ENCODE measurements at regions not wholly inside any gene's neighbourhood (a gene's known extent, or its start where the extent isn't known, plus 50 kb on each side); places are given as distances from the start of the nearest gene placed in this dataset.

DNA sequence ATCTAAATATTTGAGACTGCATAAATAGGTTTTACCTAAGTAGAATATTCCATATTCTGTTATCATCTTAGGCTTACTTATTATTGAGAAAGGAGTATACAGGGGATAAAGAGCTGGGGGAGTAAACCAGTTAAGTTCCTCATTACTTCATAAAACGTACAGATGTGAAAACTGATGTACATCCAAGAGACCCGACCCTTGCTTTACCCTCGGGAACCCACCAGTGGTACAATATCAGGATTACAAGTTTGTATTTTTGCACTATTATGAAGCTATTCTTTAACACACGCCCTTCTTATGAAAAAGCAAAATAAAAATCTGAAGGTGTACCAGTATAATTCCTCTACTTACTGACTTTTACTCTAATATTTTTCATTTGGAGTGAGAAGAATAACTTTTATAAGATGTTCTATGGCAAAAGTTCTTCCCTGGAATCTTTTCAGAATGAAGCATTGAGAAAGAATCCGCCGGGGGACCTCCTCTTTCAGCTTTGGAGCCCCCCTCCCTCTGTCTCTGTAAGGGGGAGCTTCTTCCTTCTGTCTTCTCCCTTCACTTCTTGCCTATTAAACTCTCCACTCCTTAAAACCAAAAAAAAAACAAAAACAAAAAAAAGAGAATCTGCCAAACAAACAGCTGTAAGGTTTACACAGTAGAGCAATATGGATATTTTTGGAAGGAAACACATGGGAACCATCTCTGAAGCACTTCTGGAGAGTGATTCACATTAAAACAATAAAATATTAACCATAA lies 550.0 kb downstream of the TNS3 start:
- in situ Hi-C loops (cut with MboI; ENCODE audit: low sequenced_read_pairs): no loop called here
- H2AFZ ChIP-seq (replicated peaks; ENCODE audit: low read length, poor library complexity): no peak overlapping the region
- H3K27me3 ChIP-seq (ENCODE audit: control insufficient read depth, insufficient read depth, low read length): peaks cover 16% of the 10 kb centered on the region
- H3K4ac ChIP-seq (ENCODE audit: low read depth, low read length): no peak overlapping the region
- no peak overlapping the region for H4K91ac ChIP-seq (ENCODE audit: insufficient read depth, low read depth, low read length)
- no peak overlapping the region for H4K8ac ChIP-seq (ENCODE audit: low read depth in 2 of 2, low read length in 2 of 2)
- H4K5ac ChIP-seq (ENCODE audit: low read depth, low read length): no peak overlapping the region; the same call in 1 of the 2 replicates
- H3K9me3 ChIP-seq (ENCODE audit: control insufficient read depth, insufficient read depth, low read length): no peaks in the 10 kb centered on the region
- no peak overlapping the region for H3K56ac ChIP-seq (ENCODE audit: extremely low read depth, insufficient read depth, low read length)
- CTCF ChIA-PET: interaction anchor here (0.6 to 1.1 kb wide), 3 partner anchors 8 to 24 kb away, joined by 3 to 5 read pairs (median 4); no protein-coding TSS in a partner anchor
- WGBS, 2 experiments (ENCODE audit: extremely low coverage in 2 of 2, insufficient read length in 1 of 2): no CpG with 5 or more reads among the region's 6 CpGs
- ATAC-seq (ENCODE audit: low read depth): no peak; the same call in 1 of the 2 replicates
- H3K9me1 ChIP-seq (ENCODE audit: insufficient read depth, low read length): no peaks in the 10 kb centered on the region
- no peak overlapping the region for H2AK5ac ChIP-seq (ENCODE audit: low read depth, low read length)
- no peak overlapping the region for H3K27ac ChIP-seq (ENCODE audit: insufficient read depth, low read length)
- TF ChIP-seq RFX5 (IDR thresholded peaks at IDR 0.05; ENCODE audit: low read depth, low read length) (no peak), MXI1 (IDR thresholded peaks at IDR 0.05; ENCODE audit: borderline replicate concordance, low read depth, low read length) (no peak), POLR2A (IDR thresholded peaks at IDR 0.05; ENCODE audit: low read depth, low read length) (no peak), USF2 (IDR thresholded peaks at IDR 0.05; ENCODE audit: low read depth, low read length) (no peak)
- no peak overlapping the region for H2BK15ac ChIP-seq (ENCODE audit: low read depth, low read length)
- H3K18ac ChIP-seq (ENCODE audit: low read depth, low read length): no peak overlapping the region
- H3K23ac ChIP-seq (ENCODE audit: low read depth, low read length): no peak overlapping the region
- intact Hi-C loops (cut with micrococcal nuclease): no loop called here
- H3K4me2 ChIP-seq (ENCODE audit: low read depth, low read length): no peak overlapping the region
- no peaks in the 10 kb centered on the region for H4K20me1 ChIP-seq (ENCODE audit: insufficient read depth, low read length)
- no peak overlapping the region for H3K14ac ChIP-seq (replicated peaks; ENCODE audit: low read depth, low read length)
- H3K79me1 ChIP-seq (ENCODE audit: low read depth in 1 of 2, low read length in 2 of 2): no peaks in the 10 kb centered on the region
- no peak for DNase-seq
- POLR2A ChIA-PET (ENCODE audit: unreplicated experiment): no interaction called here
- H3K4me3 ChIP-seq (ENCODE audit: insufficient read depth, low read depth, low read length): no peak overlapping the region
- no TSS peak for BruUV-seq (replicated peaks)
- H2BK20ac ChIP-seq (ENCODE audit: low read depth, low read length): no peak overlapping the region
- H3K9ac ChIP-seq (ENCODE audit: low read depth, low read length): no peak overlapping the region
- no peaks in the 10 kb centered on the region for H3K4me1 ChIP-seq (ENCODE audit: control insufficient read depth, insufficient read depth, low read length)
- H2AK9ac ChIP-seq (replicated peaks; ENCODE audit: low read depth, low read length, poor library complexity): no peak overlapping the region
- no peak overlapping the region for H2BK5ac ChIP-seq (ENCODE audit: low read depth, low read length, poor library complexity, severe bottlenecking)
- dilution Hi-C loops (cut with HindIII; ENCODE audit: low sequenced_read_pairs, unreplicated experiment): no loop called here
- H2BK120ac ChIP-seq (ENCODE audit: low read depth, low read length): no peak overlapping the region
- no peaks in the 10 kb centered on the region for H3K36me3 ChIP-seq (ENCODE audit: control insufficient read depth, insufficient read depth, low read length)

Data from IMR-90 (cell line).